Stomach (tissue), 8 donors: ENCODE measurements at regions not wholly inside any gene's neighbourhood (a gene's known extent, or its start where the extent isn't known, plus 50 kb on each side); places are given as distances from the start of the nearest gene placed in this dataset.

Experiments used
- DNase-seq, 2 donors: peaks; one replicate each; pipeline versions ENCODE4 v3.0.0 to v3.0.0-alpha.2; 2013 to 2019
- H3K27ac ChIP-seq, 5 donors: fragments of 200-600 bp in 4 of 5; sonication (generic) in 4 of 5; one replicate each; pipeline ENCODE4 v1.5.1; 2013 to 2019; ENCODE audit warnings: mild to moderate bottlenecking in 1 of 5, moderate library complexity in 1 of 5
- H3K27me3 ChIP-seq, 3 donors: fragments of 200-600 bp; sonication (generic); one replicate each; pipeline ENCODE4 v1.5.1; 2017 to 2019; ENCODE audit warnings: mixed run types in 1 of 3
- H3K36me3 ChIP-seq, 4 donors: fragments of 200-600 bp; sonication (generic); 1 replicate in 3 of 4; 2 replicates in 1 of 4; pipeline ENCODE4 v1.5.1; 2016 to 2019
- H3K4me1 ChIP-seq, 4 donors: fragments of 200-600 bp; sonication (generic); one replicate each; pipeline ENCODE4 v1.5.1; 2016 to 2019
- H3K4me3 ChIP-seq, 4 donors: fragments of 200-600 bp; sonication (generic) in 3 of 4; one replicate each; pipeline ENCODE4 v1.5.1; 2016 to 2019; ENCODE audit warnings: mild to moderate bottlenecking in 1 of 4
- H3K9me3 ChIP-seq, 4 donors: fragments of 200-600 bp; sonication (generic); one replicate each; pipeline ENCODE4 v1.5.1; 2016 to 2019
- EP300 ChIP-seq: sonication (generic); formaldehyde crosslinking; IDR thresholded peaks from one replicate; pipeline ENCODE4 v1.6.1; 2017; ENCODE audit warnings: antibody characterized with exemption
- POLR2A ChIP-seq, 4 donors: fragments of 450-650 bp; IDR thresholded peaks; one replicate each; pipeline ENCODE4 v1.6.1; 2016; ENCODE audit warnings: antibody characterized with exemption in 4 of 4, control low read depth in 2 of 4, mild to moderate bottlenecking in 1 of 4, moderate library complexity in 1 of 4
- POLR2AphosphoS5 ChIP-seq, 3 donors: sonication (generic); formaldehyde crosslinking; IDR thresholded peaks; one replicate each; pipeline ENCODE4 v1.6.1; 2016; ENCODE audit warnings: antibody characterized with exemption in 3 of 3
- WGBS, 5 donors: extraction: QIAGEN DNeasy Blood & Tissue Kit in 3 of 5; methylation state at CpG; one replicate each; pipeline versions ENCODE4 v1.1.5 to v1.1.7; 2013 to 2018; 5-methylcytosine and 5-hydroxymethylcytosine counted together
- intact Hi-C: fragments of 100-400 bp; cut with DNase I; formaldehyde crosslinking; loops from one replicate; pipeline ENCODE4 v1.15.1; 2023; ENCODE audit warnings: low total_unique reads
- TF ChIP-seq, protein P1 (sequence below), 7 experiments: fragments of 450-650 bp in 4 of 7; fragments of 200-600 bp in 3 of 7; sonication (generic) in 3 of 7; IDR thresholded peaks; one replicate each; pipeline ENCODE4 v1.5.1; 2016 to 2019; ENCODE audit warnings: antibody characterized with exemption in 7 of 7, control low read depth in 2 of 7, mild to moderate bottlenecking in 1 of 7
- donor health status: healthy with polysubstance abuse.
- donor health status: Bipolar disorder and iron deficiency.
- donor health status: healthy.

DNA sequence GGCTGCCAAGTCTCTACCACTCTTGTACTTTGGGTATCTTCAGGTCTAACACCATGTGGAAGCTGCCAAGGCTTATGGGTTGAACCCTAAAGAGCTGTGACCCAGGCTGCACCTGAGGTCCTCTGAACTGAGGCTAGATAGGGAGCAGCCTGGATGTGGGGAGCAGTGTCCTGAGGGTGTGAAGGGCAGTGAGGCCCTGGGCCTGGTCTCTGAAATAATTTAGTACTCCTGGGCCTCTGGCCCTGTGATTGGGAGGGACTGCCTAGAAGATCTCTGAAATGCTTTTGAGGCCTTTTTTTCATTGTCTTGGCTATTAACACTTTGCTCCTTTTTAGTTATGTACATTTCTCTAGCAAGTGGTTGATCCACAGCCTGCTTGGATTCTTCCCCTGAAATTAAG lies 847.2 kb upstream of the B3GALT2 start:
- TF ChIP-seq POLR2AphosphoS5 (IDR thresholded peaks at IDR 0.05): no peak
- TF ChIP-seq POLR2A (IDR thresholded peaks at IDR 0.05): no peak
- TF ChIP-seq EP300: no peak
- TF ChIP-seq, protein P1, sequence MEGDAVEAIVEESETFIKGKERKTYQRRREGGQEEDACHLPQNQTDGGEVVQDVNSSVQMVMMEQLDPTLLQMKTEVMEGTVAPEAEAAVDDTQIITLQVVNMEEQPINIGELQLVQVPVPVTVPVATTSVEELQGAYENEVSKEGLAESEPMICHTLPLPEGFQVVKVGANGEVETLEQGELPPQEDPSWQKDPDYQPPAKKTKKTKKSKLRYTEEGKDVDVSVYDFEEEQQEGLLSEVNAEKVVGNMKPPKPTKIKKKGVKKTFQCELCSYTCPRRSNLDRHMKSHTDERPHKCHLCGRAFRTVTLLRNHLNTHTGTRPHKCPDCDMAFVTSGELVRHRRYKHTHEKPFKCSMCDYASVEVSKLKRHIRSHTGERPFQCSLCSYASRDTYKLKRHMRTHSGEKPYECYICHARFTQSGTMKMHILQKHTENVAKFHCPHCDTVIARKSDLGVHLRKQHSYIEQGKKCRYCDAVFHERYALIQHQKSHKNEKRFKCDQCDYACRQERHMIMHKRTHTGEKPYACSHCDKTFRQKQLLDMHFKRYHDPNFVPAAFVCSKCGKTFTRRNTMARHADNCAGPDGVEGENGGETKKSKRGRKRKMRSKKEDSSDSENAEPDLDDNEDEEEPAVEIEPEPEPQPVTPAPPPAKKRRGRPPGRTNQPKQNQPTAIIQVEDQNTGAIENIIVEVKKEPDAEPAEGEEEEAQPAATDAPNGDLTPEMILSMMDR (IDR thresholded peaks at IDR 0.05): no peak
- no peaks in the 10 kb centered on the region for H3K27me3 ChIP-seq
- peaks cover 0 to 17% (median 12%) of the 10 kb centered on the region in 4 donors for H3K9me3 ChIP-seq
- no peak overlapping the region for H3K27ac ChIP-seq
- no peaks in the 10 kb centered on the region for H3K36me3 ChIP-seq
- intact Hi-C loops: no loop called here
- no peaks in the 10 kb centered on the region for H3K4me1 ChIP-seq
- no peak for DNase-seq
- H3K4me3 ChIP-seq: no peak overlapping the region

DNA sequence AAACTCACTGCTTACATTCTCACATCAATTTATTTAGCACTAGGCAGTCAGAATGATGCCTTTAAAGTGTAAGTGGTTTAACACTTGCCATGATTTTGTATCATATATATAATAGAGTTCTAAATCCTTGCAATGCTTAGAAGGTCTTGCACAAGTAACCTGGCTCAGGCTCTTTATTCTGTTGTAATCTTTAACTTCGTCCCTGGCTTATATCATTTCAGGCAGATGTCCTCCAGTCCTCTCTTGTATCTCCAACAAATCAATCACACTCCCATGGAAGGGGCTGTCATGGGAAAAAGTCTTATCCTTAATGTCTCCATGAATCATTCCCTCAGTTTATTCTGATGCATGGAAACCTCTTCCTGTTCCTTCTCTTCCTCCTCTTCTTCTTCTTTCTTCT lies 841.6 kb upstream of the B3GALT2 start:
- Histone ChIP-seq H3K4me1 (no peaks in the 10 kb centered on the region), H3K27ac (no peak overlapping the region), H3K36me3 (no peaks in the 10 kb centered on the region), H3K27me3 (no peaks in the 10 kb centered on the region), H3K4me3 (no peak overlapping the region), H3K9me3 (peaks cover 0 to 6% (median 3%) of the 10 kb centered on the region in 4 donors)
- intact Hi-C loops: no loop called here
- 47 to 64% (median 56%) methylated on average over 1 of the region's 1 CpG for WGBS, 5 donors
- no peak for TF ChIP-seq EP300
- peak in 1 of 2 donors; percentile 4 for DNase-seq

DNA sequence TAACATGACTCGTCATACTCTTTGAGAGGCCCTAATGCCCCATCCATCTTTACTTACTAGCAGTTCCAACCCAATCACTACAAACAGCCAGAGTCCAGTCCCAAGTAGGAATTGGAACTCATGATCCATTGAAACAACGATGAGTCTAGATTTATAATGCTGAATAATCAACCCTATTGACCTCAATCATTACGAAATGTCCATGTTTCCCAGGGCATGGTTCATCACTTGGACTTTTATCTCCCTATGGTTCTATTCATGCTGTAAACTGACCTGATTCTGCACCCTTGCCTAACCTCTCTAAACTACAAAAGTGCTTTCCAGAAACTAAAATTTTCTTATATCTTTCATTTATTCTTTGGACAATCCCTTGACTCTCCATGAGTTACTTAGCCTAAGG lies 840.0 kb upstream of the B3GALT2 start:
- H3K4me3 ChIP-seq: no peak overlapping the region
- intact Hi-C loops: no loop called here
- no peaks in the 10 kb centered on the region for H3K27me3 ChIP-seq

DNA sequence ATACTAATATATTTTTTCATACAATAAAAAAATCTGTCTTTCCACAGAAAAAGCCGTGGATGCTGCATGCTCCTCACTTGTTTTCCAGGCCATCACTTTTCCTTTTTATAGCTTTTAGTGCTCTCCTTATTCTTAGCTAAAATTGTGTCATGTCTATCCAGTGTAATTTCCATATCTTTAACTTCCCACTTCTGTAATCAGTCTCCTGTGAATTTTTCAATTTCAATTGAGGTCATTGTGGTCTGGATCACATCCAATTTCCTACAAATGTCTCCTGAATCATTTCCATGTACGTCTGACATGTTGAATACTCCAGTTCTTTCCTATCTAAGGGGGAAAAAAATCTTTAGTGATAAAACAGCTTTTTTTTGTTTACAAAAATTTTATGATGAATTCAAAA lies 838.2 kb upstream of the B3GALT2 start:
- peak in 1 of 2 donors; percentile 15 for DNase-seq
- no peak overlapping the region for H3K4me3 ChIP-seq
- no peaks in the 10 kb centered on the region for H3K36me3 ChIP-seq
- no peak for TF ChIP-seq EP300
- TF ChIP-seq, protein P1 (IDR thresholded peaks at IDR 0.05): no peak
- TF ChIP-seq POLR2AphosphoS5 (IDR thresholded peaks at IDR 0.05): no peak
- TF ChIP-seq POLR2A (IDR thresholded peaks at IDR 0.05): no peak
- no peaks in the 10 kb centered on the region for H3K27me3 ChIP-seq
- no peaks in the 10 kb centered on the region for H3K9me3 ChIP-seq
- no peaks in the 10 kb centered on the region for H3K4me1 ChIP-seq
- 41 to 53% (median 49%) methylated on average over 2 of the region's 2 CpGs for WGBS, 5 donors
- intact Hi-C loops: no loop called here
- H3K27ac ChIP-seq: no peak overlapping the region

More for the DNA sequence above, 840.0 kb upstream of the B3GALT2 start:
- DNase-seq: no peak
- Histone ChIP-seq H3K27ac (no peak overlapping the region), H3K4me1 (no peaks in the 10 kb centered on the region), H3K36me3 (no peaks in the 10 kb centered on the region), H3K9me3 (no peaks in the 10 kb centered on the region)
- 88 to 97% (median 96%) methylated on average over 3 of the region's 3 CpGs for WGBS, 5 donors
- no peak for TF ChIP-seq POLR2A (IDR thresholded peaks at IDR 0.05)

DNA sequence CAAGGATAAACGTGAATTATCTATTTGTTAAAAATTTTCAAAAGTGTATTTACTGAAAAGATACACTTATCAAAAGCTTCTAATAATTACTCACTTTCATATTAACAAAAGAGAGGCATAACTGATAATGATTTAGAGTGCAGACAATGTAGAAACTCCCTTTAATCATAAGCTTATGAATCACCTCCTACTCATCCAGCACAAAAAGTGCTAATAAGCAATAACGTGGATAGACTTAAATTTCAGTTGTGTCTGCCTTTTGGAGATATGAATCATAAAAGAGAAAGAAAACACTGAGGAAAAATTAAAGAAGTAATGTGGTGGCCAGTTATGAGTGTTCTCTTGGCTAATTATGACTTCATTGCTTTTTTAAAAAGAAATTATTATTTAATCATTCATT lies 827.6 kb upstream of the B3GALT2 start:
- intact Hi-C loops: no loop called here
- 24 to 45% (median 34%) methylated on average over 2 of the region's 2 CpGs for WGBS, 5 donors
- no peak for DNase-seq
- peaks cover 0 to 5% (median 0%) of the 10 kb centered on the region in 4 donors for H3K9me3 ChIP-seq
- H3K4me3 ChIP-seq: no peak overlapping the region
- TF ChIP-seq, protein P1 (IDR thresholded peaks at IDR 0.05): no peak
- TF ChIP-seq POLR2A (IDR thresholded peaks at IDR 0.05) (no peak), POLR2AphosphoS5 (IDR thresholded peaks at IDR 0.05) (no peak), EP300 (no peak)
- H3K4me1 ChIP-seq: no peaks in the 10 kb centered on the region
- no peaks in the 10 kb centered on the region for H3K36me3 ChIP-seq
- H3K27ac ChIP-seq: no peak overlapping the region
- no peaks in the 10 kb centered on the region for H3K27me3 ChIP-seq
